ENCODE measurements at regions not wholly inside any gene's neighbourhood (a gene's known extent, or its start where the extent isn't known, plus 50 kb on each side); places are given as distances from the start of the nearest gene placed in this dataset.
A peak's percentile ranks its signal among the peaks of the same experiment; 100 is the strongest.
"Not testable (repeated sequence)": the region's sequence is repeated elsewhere in the genome, so short reads cannot be mapped to it uniquely, and the experiment has no call there.

DNA sequence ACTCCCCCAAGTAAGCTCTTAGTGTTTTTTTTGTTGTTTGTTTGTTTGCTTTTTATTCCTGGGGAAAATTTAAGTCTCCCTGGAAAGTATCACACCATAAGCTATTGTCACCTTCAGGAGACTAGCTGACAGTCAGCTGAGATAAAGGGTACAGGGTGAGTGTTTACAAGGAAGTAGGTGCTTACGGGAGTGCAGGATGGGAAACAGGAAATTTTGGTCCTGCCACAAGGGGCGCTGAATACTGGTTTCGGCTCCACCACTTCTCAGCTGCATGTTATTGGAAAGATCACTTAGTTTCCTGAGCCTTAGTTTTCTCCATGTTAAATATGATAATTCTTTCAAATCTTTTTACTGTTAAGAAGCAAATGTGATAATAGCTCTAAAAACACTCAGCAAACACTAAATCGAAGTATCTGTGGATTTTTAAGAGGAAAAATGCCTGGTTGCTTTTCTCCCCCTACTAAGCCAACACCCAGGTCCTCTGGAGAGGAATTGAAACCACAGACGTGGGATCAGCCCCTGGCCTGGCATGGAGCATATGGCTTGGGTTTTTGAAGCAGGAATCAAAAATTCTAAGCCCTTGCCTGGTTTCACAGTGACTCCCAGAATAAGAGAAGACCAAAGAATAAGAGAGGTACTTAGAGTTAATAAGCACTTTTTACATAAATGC, 90.7 kb downstream of the SCN11A start:
- ChIA-PET POLR2A (no interaction called here), CTCF (interaction anchor here (1.2 to 2.3 kb wide), 4 partner anchors 9 to 39 kb away, joined by 3 to 8 read pairs (median 5); no protein-coding TSS in a partner anchor)
- peak; percentile 45 for DNase-seq (ENCODE audit: extremely low spot score)
- TF ChIP-seq, protein P1, sequence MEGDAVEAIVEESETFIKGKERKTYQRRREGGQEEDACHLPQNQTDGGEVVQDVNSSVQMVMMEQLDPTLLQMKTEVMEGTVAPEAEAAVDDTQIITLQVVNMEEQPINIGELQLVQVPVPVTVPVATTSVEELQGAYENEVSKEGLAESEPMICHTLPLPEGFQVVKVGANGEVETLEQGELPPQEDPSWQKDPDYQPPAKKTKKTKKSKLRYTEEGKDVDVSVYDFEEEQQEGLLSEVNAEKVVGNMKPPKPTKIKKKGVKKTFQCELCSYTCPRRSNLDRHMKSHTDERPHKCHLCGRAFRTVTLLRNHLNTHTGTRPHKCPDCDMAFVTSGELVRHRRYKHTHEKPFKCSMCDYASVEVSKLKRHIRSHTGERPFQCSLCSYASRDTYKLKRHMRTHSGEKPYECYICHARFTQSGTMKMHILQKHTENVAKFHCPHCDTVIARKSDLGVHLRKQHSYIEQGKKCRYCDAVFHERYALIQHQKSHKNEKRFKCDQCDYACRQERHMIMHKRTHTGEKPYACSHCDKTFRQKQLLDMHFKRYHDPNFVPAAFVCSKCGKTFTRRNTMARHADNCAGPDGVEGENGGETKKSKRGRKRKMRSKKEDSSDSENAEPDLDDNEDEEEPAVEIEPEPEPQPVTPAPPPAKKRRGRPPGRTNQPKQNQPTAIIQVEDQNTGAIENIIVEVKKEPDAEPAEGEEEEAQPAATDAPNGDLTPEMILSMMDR (IDR thresholded peaks at IDR 0.05; ENCODE audit: control extremely low read depth, extremely low read depth, low read depth, missing control alignments), result peak; percentile 55

DNA sequence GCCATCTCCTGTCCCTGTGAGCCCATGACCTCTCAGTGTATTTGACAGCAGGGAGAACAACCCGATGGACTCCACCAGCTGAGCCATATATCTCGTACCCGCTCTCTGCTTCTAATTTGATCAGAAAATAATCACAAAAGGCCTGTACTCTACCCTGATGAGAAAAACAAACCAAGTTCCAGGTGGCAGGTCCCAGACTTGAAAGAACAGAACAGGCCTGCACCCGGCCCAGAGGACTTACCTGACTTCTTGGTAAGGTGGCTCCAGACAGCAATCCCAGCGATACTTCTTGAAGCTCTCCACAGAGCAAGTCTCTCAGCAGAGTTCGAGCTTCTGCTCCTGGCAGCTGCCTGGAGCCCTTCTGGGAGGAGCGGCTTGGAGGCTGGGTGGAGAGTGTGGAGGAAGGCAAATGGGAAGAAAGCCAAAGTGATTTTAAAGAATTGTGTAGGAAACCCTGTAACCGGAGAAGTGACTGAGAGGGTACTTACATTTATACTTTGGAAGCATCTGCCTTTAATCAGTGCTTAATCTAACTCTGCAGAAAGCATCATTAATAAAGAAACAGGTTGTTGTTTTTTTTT, 91.6 kb downstream of the SCN11A start:
- no peak for DNase-seq (ENCODE audit: extremely low spot score)
- CTCF ChIA-PET, result interaction anchor here (1.2 to 2.3 kb wide), 4 partner anchors 10 to 40 kb away, joined by 4 to 8 read pairs (median 5); no protein-coding TSS in a partner anchor
- TF ChIP-seq, protein P1 (IDR thresholded peaks at IDR 0.05; ENCODE audit: control extremely low read depth, extremely low read depth, low read depth, missing control alignments), result no peak

DNA sequence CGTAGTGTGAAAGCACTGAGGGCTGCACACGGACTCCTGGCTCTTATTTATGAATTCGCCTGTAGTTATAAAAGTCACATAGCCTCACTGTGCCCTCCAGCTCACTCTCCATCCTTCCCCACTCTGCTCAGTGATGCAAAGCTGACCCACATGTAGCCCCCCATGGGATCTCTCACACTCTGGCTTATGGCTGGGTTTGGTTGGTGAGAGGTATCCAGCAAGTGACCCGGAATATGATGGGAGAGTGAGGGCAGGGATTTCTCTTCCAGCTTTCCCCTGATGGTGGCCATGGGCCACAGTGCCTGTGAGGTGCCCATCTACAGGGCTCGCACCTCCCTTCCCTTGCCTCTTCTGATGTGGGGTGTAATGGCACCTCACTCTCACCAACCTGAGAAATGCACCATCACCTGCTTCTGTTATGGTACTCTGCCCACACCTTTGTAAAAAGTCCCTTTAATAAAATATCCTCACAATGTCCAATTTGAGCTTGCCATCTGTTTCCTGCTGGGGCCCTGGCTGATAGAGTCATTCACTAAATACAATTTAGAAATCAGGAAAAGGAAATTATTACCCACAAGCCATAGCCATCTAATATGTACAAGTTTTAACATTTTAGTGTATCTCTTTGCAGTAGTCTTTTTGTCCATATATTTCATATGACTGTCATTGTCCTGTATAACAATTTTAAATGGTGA, 93.6 kb downstream of the SCN11A start:
- ChIA-PET CTCF (no interaction called here), POLR2A (no interaction called here)

More for the DNA sequence above, 91.6 kb downstream of the SCN11A start:
- POLR2A ChIA-PET, result no interaction called here

DNA sequence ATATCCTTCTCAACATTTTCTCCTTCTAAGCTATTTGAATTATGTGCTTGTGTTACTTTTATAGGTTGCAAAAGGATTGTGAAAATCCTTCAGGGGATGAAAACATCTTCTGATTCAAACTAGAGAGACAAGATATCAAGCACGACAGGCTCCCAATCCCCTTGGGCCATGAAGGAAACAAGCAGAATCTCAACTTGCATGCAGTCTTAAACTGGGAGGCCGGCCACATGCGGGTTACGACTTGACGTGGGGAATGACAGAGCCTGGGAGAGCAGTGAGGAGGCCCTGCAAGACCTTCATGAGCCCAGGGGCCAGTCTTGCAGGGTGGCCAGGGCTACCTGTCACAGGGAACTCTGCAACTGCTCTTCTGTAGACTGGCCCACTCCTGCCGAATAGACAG, 94.4 kb downstream of the SCN11A start:
- TF ChIP-seq, protein P1 (IDR thresholded peaks at IDR 0.05; ENCODE audit: control extremely low read depth, extremely low read depth, low read depth, missing control alignments), result no peak
- POLR2A ChIA-PET, result no interaction called here
- CTCF ChIA-PET, result interaction anchor here (0.9 kb wide), 1 partner anchor 43 kb away, joined by 5 read pairs; no protein-coding TSS in a partner anchor
- no peak for DNase-seq (ENCODE audit: extremely low spot score)

More for the DNA sequence above, 93.6 kb downstream of the SCN11A start:
- DNase-seq (ENCODE audit: extremely low spot score), result no peak
- TF ChIP-seq, protein P1 (IDR thresholded peaks at IDR 0.05; ENCODE audit: control extremely low read depth, extremely low read depth, low read depth, missing control alignments), result no peak

DNA sequence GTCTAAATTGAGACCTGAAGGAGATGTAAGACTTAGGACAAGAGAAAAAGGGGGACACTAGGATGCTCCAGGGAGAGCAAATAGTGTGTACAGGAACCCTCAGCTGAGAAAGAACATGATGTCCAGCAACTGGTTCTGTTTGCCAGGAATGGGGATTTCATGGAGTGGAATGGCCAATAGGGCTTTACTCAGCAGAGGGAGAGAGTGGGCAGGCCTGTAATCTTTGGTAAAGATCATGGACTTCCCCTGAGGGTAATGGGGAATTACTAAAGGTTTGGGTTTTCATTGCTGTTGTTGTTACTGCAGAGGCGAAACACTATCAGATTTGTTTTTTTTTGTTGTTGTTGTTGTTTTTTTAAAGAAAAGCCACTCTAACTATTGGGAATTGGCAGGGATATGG, 99.0 kb downstream of the SCN11A start:
- DNase-seq (ENCODE audit: extremely low spot score), result no peak
- TF ChIP-seq, protein P1 (IDR thresholded peaks at IDR 0.05; ENCODE audit: control extremely low read depth, extremely low read depth, low read depth, missing control alignments), result no peak
- ChIA-PET CTCF (no interaction called here), POLR2A (no interaction called here)

DNA sequence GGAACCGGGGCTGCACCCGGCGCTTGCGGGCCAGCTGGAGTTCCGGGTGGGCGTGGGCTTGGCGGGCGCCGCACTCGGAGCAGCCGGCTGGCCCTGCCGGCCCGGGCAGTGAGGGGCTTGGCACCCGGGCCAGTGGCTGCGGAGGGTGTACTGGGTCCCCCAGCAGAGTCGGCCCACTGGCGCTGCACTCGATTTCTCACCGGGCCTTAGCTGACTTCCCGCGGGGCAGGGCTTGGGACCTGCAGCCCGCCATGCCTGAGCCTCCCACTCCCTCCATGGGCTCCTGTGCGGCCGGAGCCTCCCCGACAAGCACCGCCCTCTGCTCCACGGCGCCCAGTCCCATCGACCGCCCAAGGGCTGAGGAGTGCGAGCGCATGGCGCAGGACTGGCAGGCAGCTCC, 100.6 kb downstream of the SCN11A start:
- DNase-seq (ENCODE audit: extremely low spot score); CTCF ChIA-PET; POLR2A ChIA-PET: not testable (repeated sequence)

DNA sequence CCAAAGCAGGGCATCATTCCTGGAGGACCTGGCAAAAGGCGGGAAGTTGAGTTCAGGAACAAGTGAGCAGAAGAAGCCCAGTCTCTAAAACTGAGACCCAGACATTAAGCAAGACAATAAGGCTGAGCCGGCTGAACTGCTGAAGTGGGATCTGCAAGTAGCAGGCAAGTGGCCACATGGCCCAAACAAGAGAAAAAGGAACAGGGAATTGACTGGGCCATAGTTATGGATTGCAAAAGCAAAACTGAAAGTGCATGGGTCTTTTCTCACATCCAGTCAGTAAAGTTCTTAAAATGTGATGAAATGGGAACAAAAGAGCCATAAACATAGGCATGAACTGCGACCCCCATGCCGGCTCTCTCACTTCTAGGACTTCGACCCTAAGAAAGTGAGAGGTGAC, 101.2 kb downstream of the SCN11A start:
- POLR2A ChIA-PET, result no interaction called here
- TF ChIP-seq, protein P1 (IDR thresholded peaks at IDR 0.05; ENCODE audit: control extremely low read depth, extremely low read depth, low read depth, missing control alignments), result no peak

More for the DNA sequence above, 101.2 kb downstream of the SCN11A start:
- no peak for DNase-seq (ENCODE audit: extremely low spot score)
- CTCF ChIA-PET, result no interaction called here

All from GM10248 (cell line).